HEK293T (cell line): ENCODE measurements at regions not wholly inside any gene's neighbourhood (a gene's known extent, or its start where the extent isn't known, plus 50 kb on each side); places are given as distances from the start of the nearest gene placed in this dataset.

Experiments
- ARNT ChIP-seq: fragments of 450-650 bp; IDR thresholded peaks from 2 replicates; pipeline ENCODE4 v1.6.1; 2017; ENCODE audit warnings: mild to moderate bottlenecking
- BHLHE40 ChIP-seq: fragments of 450-650 bp; IDR thresholded peaks from 2 replicates; pipeline ENCODE4 v1.6.1; 2016; ENCODE audit warnings: mild to moderate bottlenecking, moderate library complexity, borderline replicate concordance
- CTBP1 ChIP-seq: fragments of 450-650 bp; IDR thresholded peaks from 2 replicates; pipeline ENCODE4 v1.6.1; 2016; ENCODE audit warnings: borderline replicate concordance
- FOXA1 ChIP-seq: fragments of 450-650 bp; IDR thresholded peaks from 2 replicates; pipeline ENCODE4 v1.6.1; 2016; ENCODE audit warnings: mild to moderate bottlenecking
- FOXK2 ChIP-seq: fragments of 450-650 bp; IDR thresholded peaks from 2 replicates; pipeline ENCODE4 v1.6.1; 2016; ENCODE audit warnings: mild to moderate bottlenecking
- HDGF ChIP-seq: fragments of 450-650 bp; IDR thresholded peaks from 2 replicates; pipeline ENCODE4 v1.6.1; 2017; ENCODE audit warnings: antibody characterized with exemption, borderline replicate concordance
- L3MBTL2 ChIP-seq: fragments of 450-650 bp; conservative IDR thresholded peaks from 2 replicates; pipeline ENCODE4 v1.6.1; 2016; ENCODE audit warnings: mild to moderate bottlenecking
- NFRKB ChIP-seq: fragments of 450-650 bp; IDR thresholded peaks from 2 replicates; pipeline ENCODE4 v1.6.1; 2016; ENCODE audit warnings: mild to moderate bottlenecking, moderate library complexity
- SP1 ChIP-seq: fragments of 450-650 bp; IDR thresholded peaks from 2 replicates; pipeline ENCODE4 v1.6.1; 2017
- SUZ12 ChIP-seq: fragments of 450-650 bp; IDR thresholded peaks from 2 replicates; pipeline ENCODE4 v1.6.1; 2016; ENCODE audit warnings: mild to moderate bottlenecking
- ZNF384 ChIP-seq: fragments of 450-650 bp; IDR thresholded peaks from 2 replicates; pipeline ENCODE4 v1.6.1; 2016

GRCh38 chr6:22513667-22514066 lies 55.7 kb upstream of the HDGFL1 start:
- TF ChIP-seq FOXK2 (no peak), SUZ12 (no peak), ZNF384 (no peak), CTBP1 (no peak), BHLHE40 (no peak), FOXA1 (no peak), HDGF (no peak), ARNT (no peak), L3MBTL2 (no peak), SP1 (no peak), NFRKB (no peak)
